DND-41 (cell line): ENCODE measurements at regions not wholly inside any gene's neighbourhood (a gene's known extent, or its start where the extent isn't known, plus 50 kb on each side); places are given as distances from the start of the nearest gene placed in this dataset.

Source experiments
- EZH2 ChIP-seq: IDR thresholded peaks from 3 replicates; pipeline ENCODE4 v1.6.1; 2012; ENCODE audit warnings: borderline replicate concordance, low read depth, mild to moderate bottlenecking, moderate library complexity, low read length, inconsistent platforms; ENCODE audit not compliant: severe bottlenecking
- TF ChIP-seq, protein P1 (sequence below): IDR thresholded peaks from 2 replicates; pipeline ENCODE4 v1.5.1; 2012; ENCODE audit warnings: borderline replicate concordance, low read length, moderate library complexity, mild to moderate bottlenecking; ENCODE audit not compliant: poor library complexity, severe bottlenecking; ENCODE audit errors: extremely low read depth

DNA sequence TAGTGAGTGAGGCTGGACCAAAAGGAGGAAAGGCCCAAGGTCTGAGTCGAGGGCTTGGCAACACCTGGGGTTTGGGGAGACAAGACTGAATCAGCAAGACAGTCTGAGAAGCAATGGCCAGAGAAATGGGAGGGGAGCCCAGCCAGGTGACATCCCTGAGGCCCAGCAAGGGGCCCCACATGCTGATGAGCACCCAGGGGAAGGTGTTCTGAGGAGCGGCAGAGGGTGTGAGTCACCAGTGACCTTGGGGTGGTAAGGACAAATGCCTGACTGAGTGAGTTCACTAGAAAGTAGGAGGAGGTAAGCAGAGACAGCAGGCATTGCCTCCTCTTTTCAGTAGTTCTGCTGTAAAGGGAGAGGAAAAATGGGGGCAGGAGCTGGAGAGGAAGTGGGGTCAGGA, 192.4 kb upstream of the GALNT2 start:
- TF ChIP-seq, protein P1, sequence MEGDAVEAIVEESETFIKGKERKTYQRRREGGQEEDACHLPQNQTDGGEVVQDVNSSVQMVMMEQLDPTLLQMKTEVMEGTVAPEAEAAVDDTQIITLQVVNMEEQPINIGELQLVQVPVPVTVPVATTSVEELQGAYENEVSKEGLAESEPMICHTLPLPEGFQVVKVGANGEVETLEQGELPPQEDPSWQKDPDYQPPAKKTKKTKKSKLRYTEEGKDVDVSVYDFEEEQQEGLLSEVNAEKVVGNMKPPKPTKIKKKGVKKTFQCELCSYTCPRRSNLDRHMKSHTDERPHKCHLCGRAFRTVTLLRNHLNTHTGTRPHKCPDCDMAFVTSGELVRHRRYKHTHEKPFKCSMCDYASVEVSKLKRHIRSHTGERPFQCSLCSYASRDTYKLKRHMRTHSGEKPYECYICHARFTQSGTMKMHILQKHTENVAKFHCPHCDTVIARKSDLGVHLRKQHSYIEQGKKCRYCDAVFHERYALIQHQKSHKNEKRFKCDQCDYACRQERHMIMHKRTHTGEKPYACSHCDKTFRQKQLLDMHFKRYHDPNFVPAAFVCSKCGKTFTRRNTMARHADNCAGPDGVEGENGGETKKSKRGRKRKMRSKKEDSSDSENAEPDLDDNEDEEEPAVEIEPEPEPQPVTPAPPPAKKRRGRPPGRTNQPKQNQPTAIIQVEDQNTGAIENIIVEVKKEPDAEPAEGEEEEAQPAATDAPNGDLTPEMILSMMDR = no peak
- no peak for TF ChIP-seq EZH2
